H1 (cell line): ENCODE measurements at regions not wholly inside any gene's neighbourhood (a gene's known extent, or its start where the extent isn't known, plus 50 kb on each side); places are given as distances from the start of the nearest gene placed in this dataset.

Experiments
- CTCF ChIA-PET: fragments of 300-600 bp; sonication (Branson Sonifier 250); formaldehyde crosslinking; loops from one replicate; lab custom pipeline; 2021; ENCODE audit not compliant: partially characterized antibody; lab: Charles Lee
- POLR2A ChIA-PET: fragments of 300-600 bp; sonication (Branson Sonifier 250); formaldehyde crosslinking; loops from one replicate; lab custom pipeline; 2021; ENCODE audit warnings: inconsistent platforms; ENCODE audit not compliant: partially characterized antibody; lab: Charles Lee
- DNase-seq, 2 experiments: peaks; one replicate each; pipeline versions ENCODE4 v3.0.0 to v3.0.0-alpha.2; 2010 to 2022; ENCODE audit warnings: low spot score in 2 of 2, low read depth in 1 of 2, mixed read lengths in 1 of 2
- FAIRE-seq: peaks from 2 replicates; lab custom pipeline; 2011; peaks lifted over from hg19 to GRCh38; lab: Jason Lieb, UNC
- H2AFZ ChIP-seq: 2 replicates; pipeline ENCODE4 v1.8.1; 2012; ENCODE audit warnings: low read length, inconsistent platforms
- H2AK5ac ChIP-seq: 2 replicates; pipeline ENCODE4 v1.6.1; 2013; ENCODE audit warnings: low read depth, low read length
- H2BK120ac ChIP-seq: replicated peaks from 2 replicates; pipeline ENCODE3; 2013; ENCODE audit warnings: low read depth, low read length, inconsistent platforms
- H2BK12ac ChIP-seq: 2 replicates; pipeline ENCODE4 v1.6.1; 2013; ENCODE audit warnings: low read depth, low read length
- H2BK15ac ChIP-seq: 2 replicates; pipeline ENCODE4 v1.6.1; 2013; ENCODE audit warnings: low read length
- H2BK20ac ChIP-seq: 2 replicates; pipeline ENCODE4 v1.6.1; 2013; ENCODE audit warnings: low read length
- H2BK5ac ChIP-seq: 2 replicates; pipeline ENCODE4 v1.6.1; 2013; ENCODE audit warnings: low read depth, low read length
- H3K14ac ChIP-seq: 2 replicates; pipeline ENCODE4 v1.6.1; 2013; ENCODE audit warnings: inconsistent platforms; ENCODE audit not compliant: insufficient read length
- H3K18ac ChIP-seq: 2 replicates; pipeline ENCODE4 v1.6.1; 2013; ENCODE audit warnings: low read length; ENCODE audit errors: extremely low read depth
- H3K23ac ChIP-seq: 2 replicates; pipeline ENCODE4 v1.6.1; 2013; ENCODE audit warnings: inconsistent platforms; ENCODE audit not compliant: insufficient read length
- H3K23me2 ChIP-seq: 2 replicates; pipeline ENCODE4 v1.6.1; 2013; ENCODE audit warnings: low read depth, low read length
- H3K27ac ChIP-seq: 2 replicates; pipeline ENCODE4 v1.6.1; 2011; ENCODE audit warnings: low read depth, low read length, inconsistent platforms
- H3K27me3 ChIP-seq, 4 experiments: replicated peaks in 1 of 4; 1 replicate in 1 of 4; 2 replicates in 3 of 4; pipeline versions ENCODE4 v1.6.1 to v1.8.1; 2011 to 2013; ENCODE audit warnings: low read length in 3 of 4, mild to moderate bottlenecking in 3 of 4, inconsistent platforms in 2 of 4, mixed read lengths in 2 of 4, moderate library complexity in 1 of 4; ENCODE audit not compliant: control insufficient read depth in 3 of 4, insufficient read depth in 3 of 4; ENCODE audit errors: extremely low read depth in 1 of 4
- H3K36me3 ChIP-seq, 4 experiments: 2 replicates each; pipeline versions ENCODE4 v1.6.1 to v1.8.1; 2011 to 2013; ENCODE audit warnings: mild to moderate bottlenecking in 4 of 4, low read length in 3 of 4, moderate library complexity in 2 of 4, control low read depth in 1 of 4, inconsistent platforms in 1 of 4; ENCODE audit not compliant: insufficient read depth in 4 of 4, control insufficient read depth in 2 of 4
- H3K4ac ChIP-seq: replicated peaks from 2 replicates; pipeline ENCODE3; 2013; ENCODE audit warnings: low read length, low read depth, mixed read lengths, inconsistent platforms; ENCODE audit not compliant: insufficient read length
- H3K4me1 ChIP-seq, 4 experiments: replicated peaks in 1 of 4; 1 replicate in 1 of 4; 2 replicates in 3 of 4; pipeline versions ENCODE4 v1.6.1 to v1.8.1; 2011 to 2013; ENCODE audit warnings: low read length in 3 of 4, inconsistent platforms in 2 of 4, mixed read lengths in 1 of 4; ENCODE audit not compliant: insufficient read depth in 4 of 4, control insufficient read depth in 3 of 4
- H3K4me2 ChIP-seq, 2 experiments: 2 replicates each; pipeline versions ENCODE4 v1.6.1 to v1.8.1; 2011 to 2013; ENCODE audit warnings: low read depth in 2 of 2, low read length in 2 of 2, control low read depth in 1 of 2, inconsistent platforms in 1 of 2, mild to moderate bottlenecking in 1 of 2; ENCODE audit not compliant: insufficient read depth in 1 of 2
- H3K4me3 ChIP-seq, 4 experiments: fragments of 200-600, 300-600 bp in 1 of 4; sonication (generic), shearing (Covaris generic), sonication (Bioruptor Twin) in 1 of 4; 2 replicates each; pipeline versions ENCODE4 v1.5.1 to v1.8.1; 2011 to 2016; ENCODE audit warnings: low read length in 4 of 4, low read depth in 3 of 4, control low read depth in 2 of 4, inconsistent platforms in 2 of 4, mild to moderate bottlenecking in 2 of 4, mixed read lengths in 1 of 4, moderate library complexity in 1 of 4; ENCODE audit not compliant: insufficient read depth in 2 of 4; ENCODE audit errors: extremely low read depth in 1 of 4
- H3K56ac ChIP-seq: replicated peaks from 2 replicates; pipeline ENCODE3; 2013; ENCODE audit warnings: low read depth, mild to moderate bottlenecking, mixed read lengths, low read length, inconsistent platforms; ENCODE audit not compliant: insufficient read length
- H3K79me1 ChIP-seq: 2 replicates; pipeline ENCODE4 v1.6.1; 2013; ENCODE audit warnings: low read depth, low read length, control low read depth
- H3K79me2 ChIP-seq, 2 experiments: 2 replicates each; pipeline versions ENCODE4 v1.6.1 to v1.8.1; 2012 to 2013; ENCODE audit warnings: low read length in 2 of 2, mild to moderate bottlenecking in 2 of 2, inconsistent platforms in 1 of 2; ENCODE audit not compliant: insufficient read depth in 2 of 2, control insufficient read depth in 1 of 2
- H3K9ac ChIP-seq, 4 experiments: replicated peaks in 1 of 4; 1 replicate in 1 of 4; 2 replicates in 3 of 4; pipeline versions ENCODE4 v1.6.1 to v1.8.1; 2011 to 2013; ENCODE audit warnings: low read depth in 3 of 4, low read length in 3 of 4, control low read depth in 2 of 4, mild to moderate bottlenecking in 2 of 4, moderate library complexity in 2 of 4, inconsistent platforms in 1 of 4; ENCODE audit errors: extremely low read depth in 1 of 4
- H3K9me3 ChIP-seq, 2 experiments: 2 replicates each; pipeline versions ENCODE4 v1.6.1 to v1.8.1; 2012 to 2013; ENCODE audit warnings: mild to moderate bottlenecking in 2 of 2, moderate library complexity in 2 of 2, control low read depth in 1 of 2, inconsistent platforms in 1 of 2, low read depth in 1 of 2, low read length in 1 of 2, mixed read lengths in 1 of 2; ENCODE audit not compliant: insufficient read depth in 2 of 2
- H4K20me1 ChIP-seq, 2 experiments: replicated peaks in 1 of 2; 2 replicates each; pipeline versions ENCODE3 to v1.8.1; 2011 to 2013; ENCODE audit warnings: inconsistent platforms in 2 of 2, low read length in 2 of 2, mild to moderate bottlenecking in 1 of 2; ENCODE audit not compliant: insufficient read depth in 2 of 2, control insufficient read depth in 1 of 2
- H4K5ac ChIP-seq: 2 replicates; pipeline ENCODE4 v1.6.1; 2013; ENCODE audit warnings: low read length, low read depth, mixed read lengths, inconsistent platforms; ENCODE audit not compliant: insufficient read length
- H4K8ac ChIP-seq: 2 replicates; pipeline ENCODE4 v1.8.0; 2013; ENCODE audit warnings: mild to moderate bottlenecking, moderate library complexity, low read length, inconsistent platforms; ENCODE audit not compliant: insufficient read depth; ENCODE audit errors: extremely low read depth
- H4K91ac ChIP-seq: replicated peaks from 2 replicates; pipeline ENCODE3; 2013; ENCODE audit warnings: low read length, mixed read lengths, inconsistent platforms; ENCODE audit not compliant: insufficient read length
- ASH2L ChIP-seq: fragments of 200-600, 300-600 bp; sonication (generic); IDR thresholded peaks from one replicate; pipeline ENCODE4 v1.7.1; 2017; ENCODE audit warnings: low read length
- GTF2F1 ChIP-seq: IDR thresholded peaks from 2 replicates; pipeline ENCODE4 v1.6.1; 2012; ENCODE audit warnings: low read depth, low read length, improper control_type of control experiment, borderline replicate concordance
- NRF1 ChIP-seq: IDR thresholded peaks from 2 replicates; pipeline ENCODE4 v1.6.1; 2011; ENCODE audit warnings: mild to moderate bottlenecking, low read depth, low read length, improper control_type of control experiment
- RXRA ChIP-seq: IDR thresholded peaks from 2 replicates; pipeline ENCODE4 v1.6.1; 2011; ENCODE audit warnings: low read depth, mild to moderate bottlenecking, low read length, moderate library complexity; ENCODE audit not compliant: insufficient read depth
- SIN3A ChIP-seq, 2 experiments: IDR thresholded peaks in 1 of 2; conservative IDR thresholded peaks in 1 of 2; 2 replicates each; pipeline ENCODE4 v1.6.1; 2011 to 2012; ENCODE audit warnings: low read length in 2 of 2, improper control_type of control experiment in 1 of 2, low read depth in 1 of 2, mild to moderate bottlenecking in 1 of 2
- SIX5 ChIP-seq: IDR thresholded peaks from 2 replicates; pipeline ENCODE4 v1.6.1; 2011; ENCODE audit warnings: mild to moderate bottlenecking, low read depth, low read length
- WGBS, 2 experiments: shearing (Covaris generic) in 1 of 2; methylation state at CpG; one replicate each; pipeline versions ENCODE4 v1.1.6 to v1.1.7; 2013 to 2015; ENCODE audit warnings: low lambda C conversion rate in 2 of 2, mixed read lengths in 2 of 2, inconsistent platforms in 1 of 2, low coverage in 1 of 2, missing lambda C conversion rate in 1 of 2; ENCODE audit not compliant: insufficient replicate concordance in 2 of 2, insufficient coverage in 1 of 2, insufficient read length in 1 of 2; ENCODE audit errors: extremely low coverage in 1 of 2, missing lambda C conversion rate in 1 of 2; 5-methylcytosine and 5-hydroxymethylcytosine counted together
- TF ChIP-seq, protein P1 (sequence below): IDR thresholded peaks from 2 replicates; pipeline ENCODE4 v1.6.1; 2012; ENCODE audit warnings: low read length, inconsistent platforms

DNA sequence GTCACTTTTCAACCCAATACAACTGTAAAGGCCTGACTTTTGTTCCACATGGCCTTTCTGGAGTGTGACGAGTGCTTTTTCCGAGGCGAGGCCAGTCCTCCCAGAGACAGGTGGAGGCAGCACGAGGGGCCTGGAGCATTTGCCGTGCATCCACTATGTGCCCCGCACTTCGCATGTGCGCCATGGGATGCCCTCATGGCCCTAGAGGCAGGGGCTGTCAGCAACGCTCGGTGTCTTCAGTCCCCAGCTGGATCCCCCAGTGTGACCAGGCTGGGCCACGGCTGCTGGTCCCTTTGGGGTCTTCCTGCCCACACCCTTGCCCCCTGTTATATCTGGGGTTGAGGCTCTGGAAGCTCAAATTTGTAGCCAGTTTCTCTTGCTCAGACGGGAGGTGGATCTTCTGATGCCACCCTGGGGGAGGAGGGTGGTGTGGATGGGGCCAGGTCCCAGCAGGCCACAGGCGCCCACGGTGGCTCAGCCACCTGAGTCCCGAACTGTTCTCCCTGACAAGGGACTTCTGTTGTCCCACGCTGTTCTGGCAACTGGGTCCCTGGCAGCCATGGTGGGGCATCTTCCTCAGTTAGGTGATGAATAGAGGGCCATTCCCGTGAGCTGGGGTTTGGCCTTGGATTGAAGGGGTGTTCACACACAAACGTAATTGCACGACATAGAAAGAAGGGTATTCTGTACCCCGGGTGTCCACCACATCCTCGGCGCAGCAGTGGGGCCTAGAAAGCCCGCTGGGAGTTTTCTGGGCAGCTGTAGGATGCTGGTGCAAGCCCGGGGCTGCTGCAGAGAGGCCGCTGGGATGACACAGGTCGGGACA is 100.9 kb downstream of the CTTN start:
- H3K4ac ChIP-seq: no peak overlapping the region
- DNase-seq: no peak
- no peaks in the 10 kb centered on the region for H3K9me3 ChIP-seq
- H2BK5ac ChIP-seq: 0 out of 2 replicates have a peak overlapping the region, but pooled peaks have one; percentile 52
- no peaks in the 10 kb centered on the region for H3K27me3 ChIP-seq
- 93% methylated on average over 26 of the region's 26 CpGs; no CpG with 5 or more reads in 1 of the 2 experiments for WGBS, 2 experiments
- H2BK12ac ChIP-seq: no peak overlapping the region
- H3K23ac ChIP-seq: no peak overlapping the region
- CTCF ChIA-PET: interaction anchor here (0.7 to 4.7 kb wide), 6 partner anchors 9 to 76 kb away, joined by 3 to 30 read pairs (median 4); no protein-coding TSS in a partner anchor
- H3K18ac ChIP-seq: no peak overlapping the region
- TF ChIP-seq SIN3A (conservative IDR thresholded peaks at IDR 0.05 in 1 of 2, IDR thresholded peaks at IDR 0.05 in 1 of 2; ENCODE audit: low read depth in 1 of 2, low read length in 2 of 2) (no peak), RXRA (no peak), ASH2L (no peak), NRF1 (no peak), GTF2F1 (no peak), SIX5 (no peak)
- TF ChIP-seq, protein P1, sequence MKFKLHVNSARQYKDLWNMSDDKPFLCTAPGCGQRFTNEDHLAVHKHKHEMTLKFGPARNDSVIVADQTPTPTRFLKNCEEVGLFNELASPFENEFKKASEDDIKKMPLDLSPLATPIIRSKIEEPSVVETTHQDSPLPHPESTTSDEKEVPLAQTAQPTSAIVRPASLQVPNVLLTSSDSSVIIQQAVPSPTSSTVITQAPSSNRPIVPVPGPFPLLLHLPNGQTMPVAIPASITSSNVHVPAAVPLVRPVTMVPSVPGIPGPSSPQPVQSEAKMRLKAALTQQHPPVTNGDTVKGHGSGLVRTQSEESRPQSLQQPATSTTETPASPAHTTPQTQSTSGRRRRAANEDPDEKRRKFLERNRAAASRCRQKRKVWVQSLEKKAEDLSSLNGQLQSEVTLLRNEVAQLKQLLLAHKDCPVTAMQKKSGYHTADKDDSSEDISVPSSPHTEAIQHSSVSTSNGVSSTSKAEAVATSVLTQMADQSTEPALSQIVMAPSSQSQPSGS: no peak
- TF ChIP-seq, all 59 proteins: peak for 0
- H3K79me2 ChIP-seq: no peaks in the 10 kb centered on the region
- no peak overlapping the region for H3K14ac ChIP-seq
- H3K56ac ChIP-seq: no peak overlapping the region
- H4K20me1 ChIP-seq: peaks cover 1 to 5% of the 10 kb centered on the region in 2 experiments
- peaks cover 0 to 7% (median 2%) of the 10 kb centered on the region in 4 experiments; a peak in 4 of 7 replicates for H3K4me1 ChIP-seq
- H4K8ac ChIP-seq: no peak overlapping the region
- H2BK15ac ChIP-seq: no peak overlapping the region
- H3K36me3 ChIP-seq: no peaks in the 10 kb centered on the region; a peak in 2 of 8 replicates
- no peak overlapping the region for H3K4me2 ChIP-seq
- no peak for FAIRE-seq
- no peak overlapping the region for H2AFZ ChIP-seq
- no peak overlapping the region for H3K27ac ChIP-seq
- no peak overlapping the region for H2BK20ac ChIP-seq
- no peak overlapping the region for H3K4me3 ChIP-seq
- POLR2A ChIA-PET: no interaction called here
- no peak overlapping the region for H2AK5ac ChIP-seq
- no peaks in the 10 kb centered on the region for H3K23me2 ChIP-seq
- no peak overlapping the region for H4K5ac ChIP-seq
- H3K9ac ChIP-seq: no peak overlapping the region
- H3K79me1 ChIP-seq: peaks cover 3% of the 10 kb centered on the region; the same call in 1 of the 2 replicates
- H2BK120ac ChIP-seq: no peak overlapping the region
- H4K91ac ChIP-seq: no peak overlapping the region
